HepG2 (cell line): ENCODE measurements at regions not wholly inside any gene's neighbourhood (a gene's known extent, or its start where the extent isn't known, plus 50 kb on each side); places are given as distances from the start of the nearest gene placed in this dataset.

Experiments used
- HMG20A ChIP-seq: IDR thresholded peaks from 2 replicates; pipeline ENCODE4 v1.6.1; 2016; ENCODE audit warnings: borderline replicate concordance
- JUND ChIP-seq: sonication (generic); formaldehyde crosslinking; IDR thresholded peaks from 2 replicates; pipeline ENCODE4 v1.8.0; 2022; ENCODE audit warnings: mild to moderate bottlenecking, missing genetic modification reagents
- PREB ChIP-seq: sonication (generic); formaldehyde crosslinking; IDR thresholded peaks from 2 replicates; pipeline ENCODE4 v1.4.0; 2020; ENCODE audit warnings: missing genetic modification reagents
- RARG ChIP-seq: sonication (generic); formaldehyde crosslinking; IDR thresholded peaks from 2 replicates; pipeline ENCODE4 v1.4.0; 2020; ENCODE audit warnings: low read depth, mild to moderate bottlenecking, missing genetic modification reagents
- U2AF1 ChIP-seq: fragments of 200-400 bp; formaldehyde crosslinking; optimal IDR thresholded peaks from 2 replicates; pipeline ENCODE3; 2017; ENCODE audit warnings: mild to moderate bottlenecking, low read depth, low read length
- ZKSCAN1 ChIP-seq: fragments of 150-350 bp; IDR thresholded peaks from 2 replicates; pipeline ENCODE4 v1.6.1; 2014; ENCODE audit warnings: low read length
- ZNF121 ChIP-seq: sonication (generic); formaldehyde crosslinking; IDR thresholded peaks from 2 replicates; pipeline ENCODE4 v1.5.0; 2020; ENCODE audit warnings: mild to moderate bottlenecking, missing genetic modification reagents
- ZNF251 ChIP-seq: sonication (generic); formaldehyde crosslinking; IDR thresholded peaks from 2 replicates; pipeline ENCODE4 v1.9.0; 2021; ENCODE audit warnings: mild to moderate bottlenecking, missing genetic modification reagents
- ZNF318 ChIP-seq: sonication (generic); formaldehyde crosslinking; IDR thresholded peaks from 2 replicates; pipeline ENCODE4 v1.4.0; 2020; ENCODE audit warnings: mild to moderate bottlenecking, missing genetic modification reagents
- ZNF329 ChIP-seq: sonication (generic); formaldehyde crosslinking; IDR thresholded peaks from 2 replicates; pipeline ENCODE4 v1.9.0; 2021; ENCODE audit warnings: low read depth, mild to moderate bottlenecking, missing genetic modification reagents
- ZNF367 ChIP-seq: sonication (generic); formaldehyde crosslinking; IDR thresholded peaks from 2 replicates; pipeline ENCODE4 v1.4.0; 2020; ENCODE audit warnings: missing genetic modification reagents, borderline replicate concordance
- ZNF75D ChIP-seq: sonication (generic); formaldehyde crosslinking; IDR thresholded peaks from 2 replicates; pipeline ENCODE4 v1.8.1; 2023; ENCODE audit warnings: missing genetic modification reagents, mild to moderate bottlenecking, borderline replicate concordance
- ZNF839 ChIP-seq: sonication (generic); formaldehyde crosslinking; IDR thresholded peaks from 2 replicates; pipeline ENCODE4 v1.4.0; 2020; ENCODE audit warnings: missing genetic modification reagents, mild to moderate bottlenecking, borderline replicate concordance

GRCh38 chr7:10455936-10456335 lies 517.7 kb upstream of the PHF14 start (continued):
- TF ChIP-seq ZNF121 (CRISPR knock-in tag) = no peak
- no peak for TF ChIP-seq HMG20A (CRISPR knock-in tag)
- TF ChIP-seq ZNF367 = no peak
- TF ChIP-seq JUND (CRISPR knock-in tag) = no peak
- no peak for TF ChIP-seq ZNF318 (CRISPR knock-in tag)
- no peak for TF ChIP-seq ZNF329 (CRISPR knock-in tag)
- TF ChIP-seq U2AF1 = no peak
- no peak for TF ChIP-seq ZNF75D (CRISPR knock-in tag)
- TF ChIP-seq ZKSCAN1 = no peak
- no peak for TF ChIP-seq PREB (CRISPR knock-in tag)
- TF ChIP-seq ZNF839 = no peak
- no peak for TF ChIP-seq RARG (CRISPR knock-in tag)
- no peak for TF ChIP-seq ZNF251 (CRISPR knock-in tag)
- TF ChIP-seq, all 625 proteins: peak for 0
